SK-N-MC (cell line): ENCODE measurements at regions not wholly inside any gene's neighbourhood (a gene's known extent, or its start where the extent isn't known, plus 50 kb on each side); places are given as distances from the start of the nearest gene placed in this dataset.

Experiments used
- EZH2 ChIP-seq: fragments of 200-600 bp; sonication (generic); IDR thresholded peaks from one replicate; pipeline ENCODE4 v1.6.1; 2017; ENCODE audit warnings: antibody characterized with exemption
- POLR2AphosphoS5 ChIP-seq: IDR thresholded peaks from 2 replicates; pipeline ENCODE4 v1.6.1; 2012; ENCODE audit warnings: mild to moderate bottlenecking, low read depth, low read length, borderline replicate concordance

DNA sequence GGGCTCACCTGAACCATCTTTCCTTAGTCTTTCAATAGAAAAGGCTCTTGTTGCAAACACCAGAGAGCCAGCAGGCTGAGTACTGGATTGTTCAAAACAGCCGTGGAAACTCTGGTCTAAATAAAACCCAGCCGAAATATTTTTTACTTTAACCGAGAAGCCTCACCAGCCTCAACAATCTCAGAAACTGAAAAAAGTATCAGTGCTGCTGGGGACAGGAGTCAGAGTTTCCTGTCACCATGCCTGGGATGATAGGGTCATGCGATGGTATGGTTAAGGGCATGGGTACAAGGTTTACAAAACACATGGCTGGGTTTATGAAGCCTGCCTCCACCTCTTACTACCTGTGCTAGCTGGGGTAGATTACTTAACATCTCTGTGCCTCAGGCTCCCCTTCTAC is 55.3 kb upstream of the FZD7 start:
- TF ChIP-seq POLR2AphosphoS5, result no peak
- TF ChIP-seq EZH2, result no peak
